SK-N-SH (cell line): ENCODE measurements at regions not wholly inside any gene's neighbourhood (a gene's known extent, or its start where the extent isn't known, plus 50 kb on each side); places are given as distances from the start of the nearest gene placed in this dataset.

Source experiments
- CTCF ChIA-PET: fragments of 300-600, 350-600 bp; formaldehyde crosslinking; extraction: SDS; loops from one replicate; lab custom pipeline; 2021; lab: Yijun Ruan, JAX
- POLR2A ChIA-PET: fragments of 350-600 bp; sonication (Branson Sonifier 250); formaldehyde crosslinking; extraction: SDS; loops from one replicate; lab custom pipeline; 2020; ENCODE audit warnings: antibody characterized with exemption, inconsistent platforms; lab: Yijun Ruan, JAX
- DNase-seq: peaks from one replicate; pipeline ENCODE4 v3.0.0; 2012
- H2AFZ ChIP-seq: fragments of 200-600 bp; sonication (generic); 2 replicates; pipeline ENCODE4 v1.8.1; 2016; ENCODE audit warnings: antibody characterized with exemption, mild to moderate bottlenecking, low read depth
- H3F3A ChIP-seq: fragments of 200-600 bp; sonication (generic); replicated peaks from 2 replicates; pipeline ENCODE3; 2016; ENCODE audit warnings: antibody characterized with exemption, mild to moderate bottlenecking; ENCODE audit not compliant: insufficient read depth
- H3K27ac ChIP-seq, 2 experiments: fragments of 200-500 bp in 1 of 2; fragments of 200-600 bp in 1 of 2; sonication (Bioruptor generic) in 1 of 2; sonication (generic), shearing (Covaris generic) in 1 of 2; 2 replicates each; pipeline versions ENCODE4 v1.5.1 to v1.6.1; 2014 to 2016; ENCODE audit warnings: low read depth in 2 of 2, inconsistent platforms in 1 of 2, low read length in 1 of 2, mild to moderate bottlenecking in 1 of 2, mixed read lengths in 1 of 2
- H3K27me3 ChIP-seq: fragments of 200-600 bp; sonication (generic), shearing (Covaris generic); 2 replicates; pipeline ENCODE4 v1.6.1; 2016; ENCODE audit warnings: mixed run types; ENCODE audit not compliant: insufficient read depth
- H3K36me3 ChIP-seq, 2 experiments: fragments of 200-500 bp in 1 of 2; fragments of 200-600 bp in 1 of 2; sonication (Bioruptor generic) in 1 of 2; sonication (generic) in 1 of 2; replicated peaks in 1 of 2; 2 replicates each; pipeline versions ENCODE3 to v1.5.1; 2014 to 2016; ENCODE audit warnings: low read length in 1 of 2, mild to moderate bottlenecking in 1 of 2; ENCODE audit not compliant: insufficient read depth in 2 of 2, control insufficient read depth in 1 of 2
- H3K4me1 ChIP-seq, 2 experiments: fragments of 200-500 bp in 1 of 2; fragments of 200-600 bp in 1 of 2; sonication (Bioruptor generic) in 1 of 2; sonication (generic), shearing (Covaris generic) in 1 of 2; 2 replicates each; pipeline versions ENCODE4 v1.5.1 to v1.6.1; 2014 to 2016; ENCODE audit warnings: low read depth in 1 of 2, low read length in 1 of 2, mixed run types in 1 of 2; ENCODE audit not compliant: insufficient read depth in 2 of 2, control insufficient read depth in 1 of 2
- H3K4me2 ChIP-seq: fragments of 200-600 bp; sonication (generic), shearing (Covaris generic); 2 replicates; pipeline ENCODE4 v1.6.1; 2017; ENCODE audit warnings: mixed run types
- H3K4me3 ChIP-seq, 2 experiments: fragments of 200-500 bp in 1 of 2; fragments of 200-600 bp in 1 of 2; sonication (Bioruptor generic) in 1 of 2; sonication (generic), shearing (Covaris generic) in 1 of 2; 2 replicates each; pipeline versions ENCODE4 v1.5.1 to v1.8.1; 2014 to 2016; ENCODE audit warnings: low read depth in 2 of 2, inconsistent platforms in 1 of 2, low read length in 1 of 2, mild to moderate bottlenecking in 1 of 2, mixed read lengths in 1 of 2, moderate library complexity in 1 of 2
- H3K79me2 ChIP-seq: fragments of 200-600 bp; sonication (generic); 2 replicates; pipeline ENCODE4 v1.8.1; 2017; ENCODE audit warnings: mild to moderate bottlenecking; ENCODE audit not compliant: insufficient read depth
- H3K9ac ChIP-seq: fragments of 200-600 bp; sonication (generic); 2 replicates; pipeline ENCODE4 v1.6.1; 2017; ENCODE audit warnings: mixed run types
- H3K9me2 ChIP-seq: fragments of 200-600 bp; sonication (generic); 2 replicates; pipeline ENCODE4 v1.6.1; 2017; ENCODE audit warnings: mixed run types
- H3K9me3 ChIP-seq: fragments of 200-600 bp; sonication (generic); 2 replicates; pipeline ENCODE4 v1.6.1; 2017; ENCODE audit warnings: mixed run types, mild to moderate bottlenecking, moderate library complexity
- H4K20me1 ChIP-seq: fragments of 200-600 bp; sonication (generic); 2 replicates; pipeline ENCODE4 v1.6.1; 2017; ENCODE audit warnings: mild to moderate bottlenecking, mixed run types; ENCODE audit not compliant: insufficient read depth
- ELF1 ChIP-seq: IDR thresholded peaks from 2 replicates; pipeline ENCODE4 v1.4.0; 2012
- EP300 ChIP-seq, 2 experiments: IDR thresholded peaks; 2 replicates each; pipeline versions ENCODE4 v1.4.0 to v1.6.1; 2012; ENCODE audit warnings: borderline replicate concordance in 1 of 2, low read depth in 1 of 2, low read length in 1 of 2
- FOSL2 ChIP-seq: IDR thresholded peaks from 2 replicates; pipeline ENCODE4 v1.4.0; 2012; ENCODE audit warnings: low read depth, mild to moderate bottlenecking, moderate library complexity, borderline replicate concordance
- NRF1 ChIP-seq: IDR thresholded peaks from 2 replicates; pipeline ENCODE4 v1.6.1; 2012; ENCODE audit warnings: low read depth, mild to moderate bottlenecking, low read length
- RAD21 ChIP-seq: IDR thresholded peaks from 2 replicates; pipeline ENCODE4 v1.6.1; 2012; ENCODE audit warnings: mild to moderate bottlenecking, low read length
- RFX5 ChIP-seq: IDR thresholded peaks from 2 replicates; pipeline ENCODE4 v1.6.1; 2012; ENCODE audit warnings: mild to moderate bottlenecking, improper control_type of control experiment, low read length
- TAF1 ChIP-seq: IDR thresholded peaks from 2 replicates; pipeline ENCODE4 v1.6.1; 2012; ENCODE audit warnings: low read depth, mild to moderate bottlenecking, low read length, moderate library complexity, borderline replicate concordance
- TCF12 ChIP-seq: IDR thresholded peaks from 2 replicates; pipeline ENCODE4 v1.4.0; 2012
- TEAD4 ChIP-seq: IDR thresholded peaks from 2 replicates; pipeline ENCODE4 v1.4.0; 2012; ENCODE audit warnings: mild to moderate bottlenecking, borderline replicate concordance; ENCODE audit not compliant: insufficient read depth
- WGBS: methylation state at CpG from one replicate; pipeline ENCODE4 v1.1.6; 2017; ENCODE audit warnings: low lambda C conversion rate; 5-methylcytosine and 5-hydroxymethylcytosine counted together
- TF ChIP-seq, protein P1 (sequence below): IDR thresholded peaks from 2 replicates; pipeline ENCODE4 v1.4.0; 2012; ENCODE audit warnings: low read depth
- TF ChIP-seq, protein P2 (sequence below): IDR thresholded peaks from 2 replicates; pipeline ENCODE4 v1.4.0; 2012; ENCODE audit warnings: low read depth, borderline replicate concordance
- TF ChIP-seq, protein P3 (sequence below): fragments of 150-350 bp; IDR thresholded peaks from 2 replicates; pipeline ENCODE4 v1.6.1; 2017; ENCODE audit warnings: antibody characterized with exemption, low read length, low read depth, borderline replicate concordance
- TF ChIP-seq, protein P4 (sequence below): fragments of 150-350 bp; IDR thresholded peaks from 2 replicates; pipeline ENCODE4 v1.6.1; 2016; ENCODE audit warnings: mild to moderate bottlenecking, low read depth, low read length

GRCh38 chr9:79985264-79985663 lies 413.5 kb downstream of the TLE4 start (continued):
- TF ChIP-seq FOSL2, result no peak

GRCh38 chr9:79984429-79985067 lies 412.8 kb downstream of the TLE4 start:
- H3K4me1 ChIP-seq, result no peaks in the 10 kb centered on the region; a peak in 1 of 4 replicates
- H3K4me3 ChIP-seq, result no peak overlapping the region
- ChIA-PET POLR2A (no interaction called here), CTCF (no interaction called here)
- no peaks in the 10 kb centered on the region for H3K27me3 ChIP-seq
- no peak overlapping the region for H3K27ac ChIP-seq
- no peaks in the 10 kb centered on the region for H3K9me3 ChIP-seq
- H3K36me3 ChIP-seq, result no peaks in the 10 kb centered on the region
- no peaks in the 10 kb centered on the region for H3K79me2 ChIP-seq
- 49% methylated on average over 4 of the region's 4 CpGs for WGBS
- no peaks in the 10 kb centered on the region for H4K20me1 ChIP-seq
- H2AFZ ChIP-seq, result no peak overlapping the region
- H3F3A ChIP-seq, result no peaks in the 10 kb centered on the region
- DNase-seq, result no peak
- H3K4me2 ChIP-seq, result no peak overlapping the region
- no peak overlapping the region for H3K9ac ChIP-seq
- no peaks in the 10 kb centered on the region for H3K9me2 ChIP-seq
- no peak for TF ChIP-seq ELF1
- TF ChIP-seq, all 33 proteins: peak for 0

DNA sequence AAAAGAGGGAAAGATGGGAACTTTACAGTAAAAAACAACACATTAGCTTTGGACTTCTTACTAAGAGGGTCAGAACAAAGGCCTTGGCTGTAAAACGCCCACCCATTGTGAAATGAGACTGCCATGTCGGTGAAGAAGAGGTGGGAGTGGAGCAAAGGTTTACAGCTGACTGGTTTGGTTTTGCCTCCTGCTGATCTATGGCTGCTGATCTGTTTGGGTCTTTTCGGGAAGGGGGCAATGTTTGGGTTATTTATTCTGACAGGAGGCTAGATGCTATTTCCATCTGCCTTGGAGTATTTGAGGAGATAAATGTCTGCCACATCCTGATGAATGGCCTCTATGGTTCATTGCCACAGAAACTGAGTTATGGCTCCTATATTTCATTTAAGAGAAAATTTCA lies 408.7 kb downstream of the TLE4 start:
- Histone ChIP-seq H3K27ac (no peak overlapping the region), H3K36me3 (no peaks in the 10 kb centered on the region), H3K9me3 (no peaks in the 10 kb centered on the region), H3K4me2 (no peak overlapping the region), H3K4me3 (no peak overlapping the region), H3K27me3 (no peaks in the 10 kb centered on the region), H2AFZ (no peak overlapping the region), H3F3A (no peaks in the 10 kb centered on the region), H3K4me1 (no peaks in the 10 kb centered on the region; a peak in 1 of 4 replicates), H4K20me1 (no peaks in the 10 kb centered on the region), H3K79me2 (no peaks in the 10 kb centered on the region), H3K9ac (no peak overlapping the region), H3K9me2 (no peaks in the 10 kb centered on the region)
- WGBS, result 30% methylated on average over 3 of the region's 3 CpGs
- TF ChIP-seq, protein P1, sequence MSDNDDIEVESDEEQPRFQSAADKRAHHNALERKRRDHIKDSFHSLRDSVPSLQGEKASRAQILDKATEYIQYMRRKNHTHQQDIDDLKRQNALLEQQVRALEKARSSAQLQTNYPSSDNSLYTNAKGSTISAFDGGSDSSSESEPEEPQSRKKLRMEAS, result no peak
- CTCF ChIA-PET, result no interaction called here
- POLR2A ChIA-PET, result no interaction called here
- no peak for DNase-seq

DNA sequence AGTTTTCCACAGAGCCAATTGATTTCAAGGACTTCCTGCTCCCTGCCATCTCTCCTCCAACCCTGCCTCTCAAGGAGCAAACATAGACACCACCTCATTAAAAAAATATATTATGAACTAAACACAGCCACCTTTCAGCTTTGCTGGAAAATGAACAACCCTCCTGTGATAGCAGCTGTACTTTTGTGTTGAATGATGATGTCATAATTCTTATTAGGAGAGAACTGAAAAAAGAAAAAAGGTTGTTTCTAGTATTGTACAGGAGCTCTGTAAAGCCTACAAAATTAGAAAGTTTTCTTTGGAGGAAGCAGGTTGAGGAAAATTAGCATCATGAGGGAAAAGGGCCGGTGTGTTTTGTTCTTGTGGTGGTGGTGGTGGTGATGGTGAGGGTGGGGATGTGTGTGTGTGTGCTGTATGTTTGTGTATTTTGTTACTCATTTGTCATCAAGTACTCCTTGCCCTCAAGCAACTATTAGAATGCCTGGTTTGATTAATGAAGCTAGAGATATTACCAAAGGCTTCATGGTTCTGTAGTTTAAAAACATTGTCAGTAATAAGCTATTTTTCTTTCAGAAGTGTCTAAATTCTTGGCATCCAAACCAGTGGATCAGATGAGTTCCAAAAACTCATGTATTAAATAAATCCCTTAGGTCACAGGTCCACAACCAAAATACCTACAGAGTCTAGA lies 405.9 kb downstream of the TLE4 start:
- Histone ChIP-seq H3K27ac (no peak overlapping the region), H3K9me2 (no peaks in the 10 kb centered on the region), H4K20me1 (no peaks in the 10 kb centered on the region), H3K9ac (no peak overlapping the region), H3K4me3 (no peak overlapping the region), H3K9me3 (no peaks in the 10 kb centered on the region), H3K79me2 (no peaks in the 10 kb centered on the region), H3F3A (no peaks in the 10 kb centered on the region), H3K36me3 (no peaks in the 10 kb centered on the region), H3K27me3 (no peaks in the 10 kb centered on the region), H3K4me2 (no peak overlapping the region), H3K4me1 (no peaks in the 10 kb centered on the region), H2AFZ (no peak overlapping the region)
- no peak for DNase-seq
- ChIA-PET CTCF (interaction anchor here (1.1 kb wide), 1 partner anchor 11 kb away, joined by 3 read pairs; no protein-coding TSS in a partner anchor), POLR2A (no interaction called here)
- WGBS, result 21% methylated on average over 1 of the region's 1 CpG
- TF ChIP-seq, protein P2, sequence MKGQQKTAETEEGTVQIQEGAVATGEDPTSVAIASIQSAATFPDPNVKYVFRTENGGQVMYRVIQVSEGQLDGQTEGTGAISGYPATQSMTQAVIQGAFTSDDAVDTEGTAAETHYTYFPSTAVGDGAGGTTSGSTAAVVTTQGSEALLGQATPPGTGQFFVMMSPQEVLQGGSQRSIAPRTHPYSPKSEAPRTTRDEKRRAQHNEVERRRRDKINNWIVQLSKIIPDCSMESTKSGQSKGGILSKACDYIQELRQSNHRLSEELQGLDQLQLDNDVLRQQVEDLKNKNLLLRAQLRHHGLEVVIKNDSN, result no peak
- TF ChIP-seq FOSL2 (no peak), NRF1 (no peak), RFX5 (no peak), TEAD4 (no peak), TCF12 (no peak), TAF1 (no peak), RAD21 (no peak), EP300 (IDR thresholded peaks at IDR 0.05; ENCODE audit: borderline replicate concordance in 1 of 2, low read depth in 1 of 2, low read length in 1 of 2) (no peak)
- TF ChIP-seq, protein P1, result no peak
- TF ChIP-seq, protein P3, sequence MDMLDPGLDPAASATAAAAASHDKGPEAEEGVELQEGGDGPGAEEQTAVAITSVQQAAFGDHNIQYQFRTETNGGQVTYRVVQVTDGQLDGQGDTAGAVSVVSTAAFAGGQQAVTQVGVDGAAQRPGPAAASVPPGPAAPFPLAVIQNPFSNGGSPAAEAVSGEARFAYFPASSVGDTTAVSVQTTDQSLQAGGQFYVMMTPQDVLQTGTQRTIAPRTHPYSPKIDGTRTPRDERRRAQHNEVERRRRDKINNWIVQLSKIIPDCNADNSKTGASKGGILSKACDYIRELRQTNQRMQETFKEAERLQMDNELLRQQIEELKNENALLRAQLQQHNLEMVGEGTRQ, result no peak
- TF ChIP-seq, protein P4, sequence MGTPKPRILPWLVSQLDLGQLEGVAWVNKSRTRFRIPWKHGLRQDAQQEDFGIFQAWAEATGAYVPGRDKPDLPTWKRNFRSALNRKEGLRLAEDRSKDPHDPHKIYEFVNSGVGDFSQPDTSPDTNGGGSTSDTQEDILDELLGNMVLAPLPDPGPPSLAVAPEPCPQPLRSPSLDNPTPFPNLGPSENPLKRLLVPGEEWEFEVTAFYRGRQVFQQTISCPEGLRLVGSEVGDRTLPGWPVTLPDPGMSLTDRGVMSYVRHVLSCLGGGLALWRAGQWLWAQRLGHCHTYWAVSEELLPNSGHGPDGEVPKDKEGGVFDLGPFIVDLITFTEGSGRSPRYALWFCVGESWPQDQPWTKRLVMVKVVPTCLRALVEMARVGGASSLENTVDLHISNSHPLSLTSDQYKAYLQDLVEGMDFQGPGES, result no peak
